HL-60/S4 treated with retinoic acid at 250 ng/mL for 4 days and 3 days (cell line): ENCODE measurements at regions not wholly inside any gene's neighbourhood (a gene's known extent, or its start where the extent isn't known, plus 50 kb on each side); places are given as distances from the start of the nearest gene placed in this dataset.

Experiments used
- in situ Hi-C: fragments of 300-500 bp; cut with MboI; formaldehyde crosslinking; loops from 2 replicates; pipeline ENCODE4 v1.7.0; 2022; ENCODE audit warnings: low sequenced_read_pairs

GRCh38 chr6:113505084-113505699 is 352.0 kb upstream of the MARCKS start:
- in situ Hi-C loops: no loop called here

GRCh38 chr6:113508249-113508648 is 348.9 kb upstream of the MARCKS start:
- in situ Hi-C loops: no loop called here

DNA sequence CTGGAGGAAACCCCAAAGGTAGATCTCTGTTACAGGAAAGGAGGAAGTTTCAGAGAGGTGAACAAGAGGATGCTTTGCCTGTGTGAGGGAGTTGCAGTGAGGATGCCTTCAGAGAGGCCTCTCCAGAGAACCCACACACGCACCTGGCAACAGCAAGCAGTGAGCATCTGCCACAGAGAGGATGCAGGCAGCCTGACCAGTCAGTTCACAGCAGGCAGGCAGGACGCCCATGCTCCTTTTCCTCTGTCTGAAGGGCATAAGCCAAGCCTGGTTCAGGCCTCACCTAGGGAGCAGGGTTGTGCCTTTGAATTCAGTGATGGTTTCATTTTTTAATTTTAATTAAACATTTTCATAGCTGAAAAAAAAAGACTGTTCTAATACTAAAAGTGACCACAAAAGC is 346.0 kb upstream of the MARCKS start:
- in situ Hi-C loops: no loop called here

DNA sequence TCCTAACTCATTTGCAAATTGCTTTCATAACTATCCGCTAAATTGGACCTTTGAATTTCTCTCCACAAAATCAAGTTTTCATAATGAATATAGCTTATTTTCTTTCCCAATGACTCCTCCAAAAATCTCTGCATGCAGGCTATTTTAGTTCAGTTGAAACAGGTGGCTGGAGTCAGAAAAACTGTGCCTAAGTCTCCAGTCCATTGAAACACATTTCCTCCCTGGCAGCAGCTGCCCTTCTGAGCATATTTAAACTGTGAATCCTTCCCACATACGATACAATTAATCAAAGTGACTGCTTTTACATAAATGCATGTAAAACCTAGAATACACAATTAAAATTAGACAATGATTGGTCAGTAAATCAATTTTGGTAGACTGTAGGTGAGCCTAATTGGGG is 344.6 kb upstream of the MARCKS start:
- in situ Hi-C loops: no loop called here

GRCh38 chr6:113513086-113513485 is 344.1 kb upstream of the MARCKS start:
- in situ Hi-C loops: no loop called here

GRCh38 chr6:113522376-113522775 is 334.8 kb upstream of the MARCKS start:
- in situ Hi-C loops: no loop called here

GRCh38 chr6:113524826-113525225 is 332.3 kb upstream of the MARCKS start:
- in situ Hi-C loops: no loop called here

DNA sequence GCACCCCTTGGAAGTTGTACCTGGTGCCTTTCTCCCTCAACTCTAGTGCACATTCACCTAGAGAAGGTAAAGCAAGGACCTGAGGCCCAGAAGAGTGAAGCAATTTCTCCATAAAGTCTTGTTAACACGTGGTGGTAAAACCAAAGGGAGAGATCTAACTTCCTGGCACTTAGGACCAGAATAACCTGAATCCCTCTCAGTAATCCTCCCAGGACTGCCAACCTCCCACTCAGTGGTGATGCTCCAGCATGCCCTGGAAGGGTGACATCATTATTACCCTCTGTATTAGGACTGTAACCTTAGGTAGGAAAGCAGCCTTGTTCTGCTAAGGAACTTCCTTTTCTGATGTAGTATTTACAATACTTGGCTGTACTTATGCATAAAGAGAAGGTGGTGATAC is 330.6 kb upstream of the MARCKS start:
- in situ Hi-C loops: no loop called here

GRCh38 chr6:113526995-113527394 is 330.1 kb upstream of the MARCKS start:
- in situ Hi-C loops: no loop called here

GRCh38 chr6:113528111-113528510 is 329.0 kb upstream of the MARCKS start:
- in situ Hi-C loops: no loop called here

- in situ Hi-C loops: no loop called here
Measured at GRCh38 chr6:113529196-113529595, 327.9 kb upstream of the MARCKS start.

DNA sequence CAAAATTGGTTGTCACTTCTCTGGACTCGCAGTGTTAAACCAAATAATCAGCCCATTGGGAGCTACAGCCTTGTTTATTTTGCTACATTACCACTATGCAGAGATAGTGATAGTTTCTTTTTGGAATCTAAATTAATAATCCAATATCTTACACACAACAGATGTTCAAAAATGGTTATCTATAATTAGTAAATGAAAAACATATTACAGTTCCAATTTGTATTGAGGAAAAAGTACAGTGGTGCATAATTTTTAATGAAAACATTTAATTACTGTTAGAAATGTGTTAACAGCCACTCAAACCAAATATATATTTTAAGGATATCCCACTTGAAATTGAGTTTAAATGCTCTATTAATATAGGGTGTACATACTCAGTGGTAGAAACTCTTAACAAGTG is 327.3 kb upstream of the MARCKS start:
- in situ Hi-C loops: no loop called here

DNA sequence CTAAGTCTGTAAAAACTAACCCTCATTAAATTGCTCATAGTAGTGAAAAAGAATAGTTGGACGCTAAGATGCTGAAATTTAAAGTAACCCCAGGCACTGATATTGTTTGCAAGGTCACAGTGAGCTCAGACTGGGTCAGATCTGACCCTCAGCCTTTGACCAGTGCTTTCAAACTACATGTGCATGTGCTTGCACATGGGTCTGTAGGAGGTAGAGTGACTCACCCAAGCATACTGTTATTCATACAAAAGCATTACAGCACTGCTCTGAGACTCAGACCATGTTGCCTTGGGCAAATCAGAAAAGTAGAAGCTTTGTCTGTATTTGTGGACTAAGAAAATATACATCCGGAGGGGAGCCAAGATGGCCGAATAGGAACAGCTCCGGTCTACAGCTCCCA is 326.4 kb upstream of the MARCKS start:
- in situ Hi-C loops: no loop called here

DNA sequence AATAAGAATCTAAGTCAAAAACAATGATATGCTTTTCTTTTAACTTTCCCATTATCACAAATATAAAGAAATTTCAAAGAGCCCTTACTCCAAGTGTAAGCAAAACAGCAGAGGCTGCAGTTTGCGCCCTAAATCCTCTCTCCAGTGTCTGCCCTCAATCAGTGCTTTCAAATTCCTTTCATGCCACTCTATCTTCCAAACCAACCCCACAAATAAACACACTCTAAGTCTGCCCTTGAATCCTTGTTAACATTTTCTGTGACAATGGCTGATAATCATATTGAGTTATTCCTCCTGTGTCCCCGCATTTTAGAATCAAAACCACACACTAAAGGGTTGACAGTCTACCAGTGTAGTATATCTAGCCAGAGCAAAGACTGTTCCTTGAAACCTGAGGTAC is 317.9 kb upstream of the MARCKS start:
- in situ Hi-C loops: no loop called here

- in situ Hi-C loops: no loop called here
Measured at GRCh38 chr6:113539623-113540022, 317.5 kb upstream of the MARCKS start.

- in situ Hi-C loops: no loop called here
Measured at GRCh38 chr6:113540466-113540865, 316.7 kb upstream of the MARCKS start.

DNA sequence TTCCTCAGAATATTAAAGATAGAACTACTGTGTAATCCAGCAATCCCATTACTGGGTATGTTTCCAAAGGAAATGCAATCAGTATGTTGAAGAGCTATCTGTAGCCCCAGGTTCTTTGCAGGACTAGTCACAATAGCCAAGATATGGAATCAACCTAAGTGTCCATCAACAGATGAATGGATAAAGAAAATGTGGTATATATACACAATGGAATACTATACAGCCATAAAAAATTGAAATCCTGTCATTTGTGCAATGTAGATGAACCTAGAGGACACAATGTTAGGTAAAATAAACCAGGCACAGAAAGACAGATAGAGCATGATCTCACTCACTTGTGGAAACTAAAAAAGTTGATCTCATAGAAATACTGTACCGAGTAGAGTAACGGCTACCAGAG is 306.0 kb upstream of the MARCKS start:
- in situ Hi-C loops: no loop called here

DNA sequence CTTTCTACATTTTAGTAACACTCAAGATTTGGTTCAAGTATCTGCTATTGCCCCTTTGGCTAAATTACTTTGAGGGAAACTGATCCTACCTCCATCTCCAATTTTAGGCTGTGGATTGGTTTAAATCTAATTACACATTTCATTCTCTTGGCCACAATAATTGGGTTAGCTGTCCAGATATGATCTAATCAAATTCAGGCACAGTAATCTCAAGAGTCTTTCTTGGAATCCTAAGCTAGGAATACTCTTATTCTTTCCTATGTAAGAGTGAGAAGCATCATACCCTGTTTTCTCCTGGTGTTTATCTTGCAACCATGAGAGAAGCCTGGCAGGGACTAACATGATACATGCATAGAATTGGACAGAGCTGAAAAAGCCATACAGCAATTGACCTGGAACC is 300.4 kb upstream of the MARCKS start:
- in situ Hi-C loops: no loop called here

DNA sequence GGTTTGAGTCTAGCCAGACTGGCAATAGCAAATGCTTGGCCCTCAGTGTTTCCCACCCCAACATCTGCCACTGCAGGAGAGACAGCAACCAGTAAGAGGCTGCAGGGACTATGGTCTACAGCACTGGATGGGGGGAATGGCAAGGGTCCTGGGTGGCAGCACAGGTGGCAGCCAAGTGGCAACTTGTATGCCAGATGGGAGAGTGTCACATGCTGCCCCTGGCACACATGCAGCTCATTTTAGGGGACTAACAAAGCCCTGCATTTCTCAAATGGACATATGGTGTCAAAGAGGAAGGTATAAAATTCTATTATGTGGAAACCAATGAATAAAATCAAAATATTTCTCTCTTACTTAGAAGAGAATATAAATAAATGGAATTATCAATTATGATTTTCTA is 298.7 kb upstream of the MARCKS start:
- in situ Hi-C loops: no loop called here

DNA sequence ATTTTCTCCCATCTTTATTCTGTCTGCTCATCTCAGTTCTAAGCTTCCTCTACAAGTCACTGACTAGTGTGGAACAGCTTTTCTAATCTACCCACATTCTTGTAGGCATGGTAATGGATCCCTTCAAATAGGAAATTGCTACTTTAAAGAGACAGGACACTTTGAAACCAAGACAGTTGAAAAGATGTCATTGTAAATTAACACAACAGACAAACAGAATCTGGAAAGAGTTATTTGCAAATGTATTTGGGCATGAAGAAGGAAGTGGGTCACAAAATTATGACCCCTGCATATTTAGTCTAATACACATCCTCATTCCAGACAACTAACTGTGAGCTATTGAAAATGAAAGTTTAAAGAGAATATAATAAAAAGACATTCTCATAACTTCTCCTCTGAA is 298.2 kb upstream of the MARCKS start:
- in situ Hi-C loops: no loop called here

DNA sequence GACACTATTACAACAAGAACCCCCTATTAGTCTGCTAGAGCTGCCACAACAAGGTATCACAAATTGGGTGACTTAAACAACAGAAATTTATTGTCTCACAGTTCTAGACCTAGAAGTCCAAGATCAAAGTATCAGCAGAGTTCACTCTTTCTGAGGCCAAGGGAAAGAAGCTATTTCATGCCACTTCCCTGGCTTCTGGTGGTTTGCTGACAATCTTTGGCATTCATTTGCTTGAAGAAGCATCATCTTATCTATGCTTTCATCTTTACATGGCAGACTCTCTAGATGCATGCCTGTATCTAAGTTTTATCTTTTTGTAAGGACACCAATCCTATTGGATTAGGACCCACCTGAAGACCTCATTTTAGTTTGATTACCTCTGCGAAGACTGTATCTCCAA is 296.8 kb upstream of the MARCKS start:
- in situ Hi-C loops: no loop called here

- in situ Hi-C loops: no loop called here
Measured at GRCh38 chr6:113560908-113561307, 296.2 kb upstream of the MARCKS start.

DNA sequence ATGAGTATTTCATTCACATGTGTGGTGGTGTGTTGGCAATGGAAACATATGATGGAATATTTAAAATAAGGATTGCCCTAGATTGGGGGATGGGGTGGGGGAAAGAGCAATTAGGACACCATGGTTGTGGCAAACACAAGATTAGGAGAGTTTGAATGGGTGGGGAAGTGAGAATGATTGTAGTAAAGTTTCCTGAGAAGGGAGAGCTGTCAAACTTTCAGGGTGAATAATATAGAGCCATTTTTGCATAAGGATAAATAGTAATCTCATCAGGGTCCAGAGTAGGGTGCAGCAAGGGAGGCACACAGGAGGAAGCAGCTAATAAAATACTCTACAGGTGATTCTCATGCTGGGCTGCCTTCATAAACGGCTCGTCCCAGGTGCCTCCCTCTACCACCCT is 294.9 kb upstream of the MARCKS start:
- in situ Hi-C loops: no loop called here
